ENCODE measurements at regions not wholly inside any gene's neighbourhood (a gene's known extent, or its start where the extent isn't known, plus 50 kb on each side); places are given as distances from the start of the nearest gene placed in this dataset.
"Not testable (repeated sequence)": the region's sequence is repeated elsewhere in the genome, so short reads cannot be mapped to it uniquely, and the experiment has no call there.

- H3K27me3 ChIP-seq (ENCODE audit: insufficient read depth, low read length); DNase-seq (ENCODE audit: insufficient read length, low spot score, missing footprints): not testable (repeated sequence)
Measured at GRCh38 chr1:143905214-143906179, 66.3 kb downstream of the FAM72C start.

DNA sequence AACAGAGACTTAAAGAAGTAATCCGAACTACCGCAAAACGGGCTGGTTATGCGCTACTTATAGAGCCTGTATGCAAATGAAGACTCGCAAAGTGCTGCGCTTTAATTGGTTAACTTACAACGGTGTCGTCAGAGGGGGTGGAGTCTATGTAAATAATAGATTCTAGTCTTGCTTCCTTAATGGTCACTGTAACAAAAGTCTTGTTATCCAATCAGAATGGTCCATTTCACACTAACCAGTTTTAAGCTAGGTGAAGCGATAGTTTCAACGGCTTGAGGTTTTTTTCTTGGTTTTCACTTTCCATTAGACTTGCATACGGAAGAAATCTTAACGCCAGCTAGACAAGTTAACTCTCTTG is 67.2 kb downstream of the FAM72C start:
- H3K79me2 ChIP-seq (ENCODE audit: insufficient read depth, low read length); H3K9me3 ChIP-seq (ENCODE audit: low read depth, low read length); H2AFZ ChIP-seq (ENCODE audit: low read length); H3K36me3 ChIP-seq (ENCODE audit: insufficient read depth, low read length); H3K27ac ChIP-seq (ENCODE audit: low read depth, low read length); H3K4me1 ChIP-seq (ENCODE audit: insufficient read depth, low read length); H3K27me3 ChIP-seq (ENCODE audit: insufficient read depth, low read length); DNase-seq (ENCODE audit: insufficient read length, low spot score, missing footprints); H4K20me1 ChIP-seq (ENCODE audit: insufficient read depth, low read length): not testable (repeated sequence)
- H3K4me3 ChIP-seq (ENCODE audit: insufficient read depth, low read length): peak overlapping the region; percentile 61
- H3K4me2 ChIP-seq (ENCODE audit: insufficient read depth, low read length): peak overlapping the region; percentile 43

More at GRCh38 chr1:143905214-143906179, 66.3 kb downstream of the FAM72C start:
- Histone ChIP-seq H3K4me3 (ENCODE audit: insufficient read depth, low read length) (peak overlapping the region; percentile 67), H3K4me2 (ENCODE audit: insufficient read depth, low read length) (peak overlapping the region; percentile 58), H2AFZ (ENCODE audit: low read length) (peak overlapping the region; percentile 81)
- H3K4me1 ChIP-seq (ENCODE audit: insufficient read depth, low read length); H3K9me3 ChIP-seq (ENCODE audit: low read depth, low read length); H3K27ac ChIP-seq (ENCODE audit: low read depth, low read length); H3K36me3 ChIP-seq (ENCODE audit: insufficient read depth, low read length); H3K79me2 ChIP-seq (ENCODE audit: insufficient read depth, low read length); H4K20me1 ChIP-seq (ENCODE audit: insufficient read depth, low read length): not testable (repeated sequence)

DNA sequence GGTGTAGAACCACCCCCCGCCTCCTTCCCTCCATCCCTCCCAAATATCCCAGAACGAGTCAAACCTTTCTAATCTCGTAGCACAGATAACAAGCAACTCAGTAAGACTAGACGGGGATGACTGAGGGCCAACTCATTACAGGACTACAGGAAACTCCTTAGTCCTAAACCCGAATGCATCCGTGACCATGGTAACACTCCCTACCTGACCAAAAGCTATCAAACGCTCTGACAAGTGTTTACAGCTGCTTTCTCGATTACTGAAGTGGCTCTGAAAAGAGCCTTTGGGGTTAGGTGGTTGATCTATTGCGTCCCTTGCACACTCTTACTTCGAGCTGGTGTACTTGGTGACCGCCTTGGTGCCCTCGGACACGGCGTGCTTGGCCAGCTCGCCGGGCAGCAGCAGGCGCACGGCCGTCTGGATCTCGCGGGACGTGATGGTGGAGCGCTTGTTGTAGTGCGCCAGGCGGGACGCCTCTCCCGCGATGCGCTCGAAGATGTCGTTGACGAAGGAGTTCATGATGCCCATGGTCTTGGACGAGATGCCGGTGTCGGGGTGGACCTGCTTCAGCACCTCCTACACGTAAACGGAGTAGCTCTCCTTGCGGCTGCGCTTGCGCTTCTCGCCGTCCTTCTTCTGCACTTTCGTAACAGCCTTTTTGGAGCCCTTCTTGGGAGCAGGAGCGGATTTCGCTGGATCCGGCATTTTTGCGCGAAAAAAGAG is 67.7 kb downstream of the FAM72C start:
- H3K27me3 ChIP-seq (ENCODE audit: insufficient read depth, low read length); H4K20me1 ChIP-seq (ENCODE audit: insufficient read depth, low read length); H3K36me3 ChIP-seq (ENCODE audit: insufficient read depth, low read length); H3K27ac ChIP-seq (ENCODE audit: low read depth, low read length); H3K79me2 ChIP-seq (ENCODE audit: insufficient read depth, low read length); DNase-seq (ENCODE audit: insufficient read length, low spot score, missing footprints); H3K4me1 ChIP-seq (ENCODE audit: insufficient read depth, low read length); H3K9me3 ChIP-seq (ENCODE audit: low read depth, low read length): not testable (repeated sequence)
- peak overlapping the region; percentile 61 for H3K4me3 ChIP-seq (ENCODE audit: insufficient read depth, low read length)
- H3K4me2 ChIP-seq (ENCODE audit: insufficient read depth, low read length): peak overlapping the region; percentile 43
- H2AFZ ChIP-seq (ENCODE audit: low read length): peak overlapping the region; percentile 56

- H3K27me3 ChIP-seq (ENCODE audit: insufficient read depth, low read length); H3K4me3 ChIP-seq (ENCODE audit: insufficient read depth, low read length); H3K27ac ChIP-seq (ENCODE audit: low read depth, low read length); H4K20me1 ChIP-seq (ENCODE audit: insufficient read depth, low read length); H2AFZ ChIP-seq (ENCODE audit: low read length); H3K4me2 ChIP-seq (ENCODE audit: insufficient read depth, low read length); DNase-seq (ENCODE audit: insufficient read length, low spot score, missing footprints); H3K36me3 ChIP-seq (ENCODE audit: insufficient read depth, low read length); H3K4me1 ChIP-seq (ENCODE audit: insufficient read depth, low read length); H3K9me3 ChIP-seq (ENCODE audit: low read depth, low read length); H3K79me2 ChIP-seq (ENCODE audit: insufficient read depth, low read length): not testable (repeated sequence)
Measured at GRCh38 chr1:143896377-143896776, 75.4 kb downstream of the FAM72C start.

- not testable (repeated sequence) for H3K36me3 ChIP-seq (ENCODE audit: insufficient read depth, low read length); H3K4me2 ChIP-seq (ENCODE audit: insufficient read depth, low read length); H3K4me1 ChIP-seq (ENCODE audit: insufficient read depth, low read length); H3K27ac ChIP-seq (ENCODE audit: low read depth, low read length); DNase-seq (ENCODE audit: insufficient read length, low spot score, missing footprints); H3K4me3 ChIP-seq (ENCODE audit: insufficient read depth, low read length); H3K27me3 ChIP-seq (ENCODE audit: insufficient read depth, low read length); H4K20me1 ChIP-seq (ENCODE audit: insufficient read depth, low read length); H2AFZ ChIP-seq (ENCODE audit: low read length); H3K79me2 ChIP-seq (ENCODE audit: insufficient read depth, low read length); H3K9me3 ChIP-seq (ENCODE audit: low read depth, low read length)
Measured at GRCh38 chr1:143884932-143885574, 86.7 kb downstream of the FAM72C start.

DNA sequence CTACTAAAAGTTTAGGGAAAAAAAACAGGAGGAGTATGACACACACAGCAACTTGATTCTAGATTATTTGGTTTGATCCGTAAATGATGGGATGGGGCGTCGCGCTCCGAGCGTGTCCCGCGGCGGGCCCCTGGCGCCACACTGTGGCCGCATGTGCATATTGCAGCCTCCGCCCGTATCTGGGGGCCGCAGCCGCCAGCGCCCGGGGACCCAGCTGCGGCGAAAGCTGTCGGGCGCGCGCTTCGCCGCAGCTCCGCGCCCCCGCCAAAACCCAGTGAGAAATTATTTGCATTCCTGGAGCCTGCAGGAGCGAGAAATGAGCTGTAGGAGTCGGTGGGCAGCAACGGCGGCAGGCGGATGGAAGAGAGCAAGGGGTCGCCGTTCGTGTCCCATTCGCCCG is 87.3 kb downstream of the FAM72C start:
- H4K20me1 ChIP-seq (ENCODE audit: insufficient read depth, low read length); H3K36me3 ChIP-seq (ENCODE audit: insufficient read depth, low read length); H3K27me3 ChIP-seq (ENCODE audit: insufficient read depth, low read length); DNase-seq (ENCODE audit: insufficient read length, low spot score, missing footprints); H3K79me2 ChIP-seq (ENCODE audit: insufficient read depth, low read length); H3K27ac ChIP-seq (ENCODE audit: low read depth, low read length); H3K4me1 ChIP-seq (ENCODE audit: insufficient read depth, low read length); H3K4me3 ChIP-seq (ENCODE audit: insufficient read depth, low read length); H2AFZ ChIP-seq (ENCODE audit: low read length); H3K4me2 ChIP-seq (ENCODE audit: insufficient read depth, low read length); H3K9me3 ChIP-seq (ENCODE audit: low read depth, low read length): not testable (repeated sequence)
- TF ChIP-seq, protein P1, sequence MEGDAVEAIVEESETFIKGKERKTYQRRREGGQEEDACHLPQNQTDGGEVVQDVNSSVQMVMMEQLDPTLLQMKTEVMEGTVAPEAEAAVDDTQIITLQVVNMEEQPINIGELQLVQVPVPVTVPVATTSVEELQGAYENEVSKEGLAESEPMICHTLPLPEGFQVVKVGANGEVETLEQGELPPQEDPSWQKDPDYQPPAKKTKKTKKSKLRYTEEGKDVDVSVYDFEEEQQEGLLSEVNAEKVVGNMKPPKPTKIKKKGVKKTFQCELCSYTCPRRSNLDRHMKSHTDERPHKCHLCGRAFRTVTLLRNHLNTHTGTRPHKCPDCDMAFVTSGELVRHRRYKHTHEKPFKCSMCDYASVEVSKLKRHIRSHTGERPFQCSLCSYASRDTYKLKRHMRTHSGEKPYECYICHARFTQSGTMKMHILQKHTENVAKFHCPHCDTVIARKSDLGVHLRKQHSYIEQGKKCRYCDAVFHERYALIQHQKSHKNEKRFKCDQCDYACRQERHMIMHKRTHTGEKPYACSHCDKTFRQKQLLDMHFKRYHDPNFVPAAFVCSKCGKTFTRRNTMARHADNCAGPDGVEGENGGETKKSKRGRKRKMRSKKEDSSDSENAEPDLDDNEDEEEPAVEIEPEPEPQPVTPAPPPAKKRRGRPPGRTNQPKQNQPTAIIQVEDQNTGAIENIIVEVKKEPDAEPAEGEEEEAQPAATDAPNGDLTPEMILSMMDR (IDR thresholded peaks at IDR 0.05; ENCODE audit: extremely low read depth, low read depth, low read length): peak; percentile 7

DNA sequence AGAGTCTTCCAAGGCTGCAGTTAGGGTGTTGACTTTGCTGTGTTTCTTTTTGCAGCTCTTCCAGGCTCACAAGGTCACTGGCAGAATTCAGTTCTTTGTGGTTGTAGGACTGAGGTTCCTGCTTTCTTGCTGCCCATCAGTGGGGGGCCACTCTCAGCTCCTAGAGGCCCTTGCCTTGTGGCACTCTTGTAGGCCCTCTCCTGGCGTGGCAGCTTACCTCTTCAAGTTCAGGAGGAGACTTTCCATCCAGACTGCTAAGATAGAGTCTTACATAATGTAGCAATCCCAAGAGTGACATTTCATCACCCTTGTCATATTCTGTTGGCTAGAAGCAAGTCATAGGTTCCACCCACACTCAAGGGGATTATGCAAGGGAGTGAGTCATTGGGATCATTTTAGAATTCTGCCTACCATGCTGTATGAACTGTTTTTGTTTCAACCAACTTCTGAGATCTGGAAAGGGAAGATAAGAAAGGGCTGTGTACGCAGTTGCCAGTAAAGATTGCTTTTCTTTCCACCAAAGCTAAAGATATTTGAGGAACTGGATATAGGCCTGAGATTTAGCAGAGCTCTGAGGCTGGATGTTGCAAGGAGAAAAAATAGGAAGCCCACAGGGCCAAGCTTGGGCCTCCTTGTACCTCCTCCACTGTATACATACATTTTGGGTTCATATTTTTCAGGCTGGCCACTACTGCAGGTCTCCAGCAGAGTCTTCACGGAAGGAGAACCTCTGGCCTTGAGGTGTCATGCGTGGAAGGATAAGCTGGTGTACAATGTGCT is 91.8 kb downstream of the FAM72C start:
- not testable (repeated sequence) for H3K4me3 ChIP-seq (ENCODE audit: insufficient read depth, low read length); H3K4me2 ChIP-seq (ENCODE audit: insufficient read depth, low read length); H4K20me1 ChIP-seq (ENCODE audit: insufficient read depth, low read length); H3K9me3 ChIP-seq (ENCODE audit: low read depth, low read length); H3K79me2 ChIP-seq (ENCODE audit: insufficient read depth, low read length); H3K27me3 ChIP-seq (ENCODE audit: insufficient read depth, low read length); H3K4me1 ChIP-seq (ENCODE audit: insufficient read depth, low read length); H2AFZ ChIP-seq (ENCODE audit: low read length); DNase-seq (ENCODE audit: insufficient read length, low spot score, missing footprints); H3K27ac ChIP-seq (ENCODE audit: low read depth, low read length); H3K36me3 ChIP-seq (ENCODE audit: insufficient read depth, low read length)

Measured in osteoblast (primary cell).